ENCODE measurements at regions not wholly inside any gene's neighbourhood (a gene's known extent, or its start where the extent isn't known, plus 50 kb on each side); places are given as distances from the start of the nearest gene placed in this dataset.

GRCh38 chr10:43866712-43867111, 218.0 kb upstream of the ZNF32 start:
- DNase-seq (ENCODE audit: low read depth): no peak
- no peak overlapping the region for H3K4me3 ChIP-seq (ENCODE audit: low read length)
- TF ChIP-seq, protein P1, sequence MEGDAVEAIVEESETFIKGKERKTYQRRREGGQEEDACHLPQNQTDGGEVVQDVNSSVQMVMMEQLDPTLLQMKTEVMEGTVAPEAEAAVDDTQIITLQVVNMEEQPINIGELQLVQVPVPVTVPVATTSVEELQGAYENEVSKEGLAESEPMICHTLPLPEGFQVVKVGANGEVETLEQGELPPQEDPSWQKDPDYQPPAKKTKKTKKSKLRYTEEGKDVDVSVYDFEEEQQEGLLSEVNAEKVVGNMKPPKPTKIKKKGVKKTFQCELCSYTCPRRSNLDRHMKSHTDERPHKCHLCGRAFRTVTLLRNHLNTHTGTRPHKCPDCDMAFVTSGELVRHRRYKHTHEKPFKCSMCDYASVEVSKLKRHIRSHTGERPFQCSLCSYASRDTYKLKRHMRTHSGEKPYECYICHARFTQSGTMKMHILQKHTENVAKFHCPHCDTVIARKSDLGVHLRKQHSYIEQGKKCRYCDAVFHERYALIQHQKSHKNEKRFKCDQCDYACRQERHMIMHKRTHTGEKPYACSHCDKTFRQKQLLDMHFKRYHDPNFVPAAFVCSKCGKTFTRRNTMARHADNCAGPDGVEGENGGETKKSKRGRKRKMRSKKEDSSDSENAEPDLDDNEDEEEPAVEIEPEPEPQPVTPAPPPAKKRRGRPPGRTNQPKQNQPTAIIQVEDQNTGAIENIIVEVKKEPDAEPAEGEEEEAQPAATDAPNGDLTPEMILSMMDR (IDR thresholded peaks at IDR 0.05; ENCODE audit: insufficient read depth, low read depth, low read length, missing control alignments): no peak

- no peak overlapping the region for H3K4me3 ChIP-seq (ENCODE audit: low read length)
- no peak for DNase-seq (ENCODE audit: low read depth)
- TF ChIP-seq, protein P1 (IDR thresholded peaks at IDR 0.05; ENCODE audit: insufficient read depth, low read depth, low read length, missing control alignments): no peak
These were observed 216.8 kb upstream of the ZNF32 start for GRCh38 chr10:43865265-43866135.

GRCh38 chr10:43864656-43865055, 216.0 kb upstream of the ZNF32 start:
- no peak overlapping the region for H3K4me3 ChIP-seq (ENCODE audit: low read length)
- TF ChIP-seq, protein P1 (IDR thresholded peaks at IDR 0.05; ENCODE audit: insufficient read depth, low read depth, low read length, missing control alignments): no peak
- DNase-seq (ENCODE audit: low read depth): no peak

DNA sequence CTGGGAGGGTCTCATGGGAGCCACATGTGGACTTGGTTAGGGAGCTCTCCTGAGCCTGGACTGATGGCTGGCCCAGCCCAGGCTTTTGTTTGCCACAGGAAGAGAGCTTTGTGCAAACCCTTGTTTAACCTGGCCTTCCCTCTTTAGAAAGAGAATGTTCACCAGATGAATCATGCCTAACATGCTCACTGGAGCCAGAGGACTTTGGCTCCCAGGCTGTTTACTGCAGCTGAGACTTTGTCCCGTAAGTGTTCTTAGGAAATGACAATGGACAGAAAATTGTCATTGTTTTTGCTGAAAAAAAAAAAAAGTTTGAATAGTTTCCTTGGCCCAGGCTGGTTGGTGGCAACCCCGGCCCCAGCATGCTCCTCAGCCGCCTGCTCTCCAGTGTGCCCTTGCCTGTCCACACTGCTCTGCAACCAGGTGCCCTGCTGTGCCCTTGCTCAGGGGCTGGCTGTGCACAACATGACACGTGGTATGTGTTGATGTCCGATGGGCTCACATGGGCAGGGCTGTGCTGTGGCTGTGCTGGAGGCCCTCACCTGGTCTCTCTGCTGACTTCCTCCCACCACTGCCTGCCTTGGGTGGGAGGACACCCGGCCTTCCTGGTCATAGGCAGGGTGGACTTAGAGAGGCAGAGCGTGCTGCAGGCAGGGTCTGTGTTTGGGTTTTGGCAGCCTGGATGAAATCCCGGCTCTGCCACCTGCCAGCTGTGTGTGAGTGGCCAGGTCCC, 215.3 kb upstream of the ZNF32 start:
- TF ChIP-seq, protein P1 (IDR thresholded peaks at IDR 0.05; ENCODE audit: insufficient read depth, low read depth, low read length, missing control alignments): no peak
- no peak overlapping the region for H3K4me3 ChIP-seq (ENCODE audit: low read length)
- no peak for DNase-seq (ENCODE audit: low read depth)

GRCh38 chr10:43863270-43863669, 214.6 kb upstream of the ZNF32 start:
- H3K4me3 ChIP-seq (ENCODE audit: low read length): no peak overlapping the region
- DNase-seq (ENCODE audit: low read depth): no peak
- TF ChIP-seq, protein P1 (IDR thresholded peaks at IDR 0.05; ENCODE audit: insufficient read depth, low read depth, low read length, missing control alignments): no peak

GRCh38 chr10:43862756-43863155, 214.1 kb upstream of the ZNF32 start:
- DNase-seq (ENCODE audit: low read depth): no peak
- no peak overlapping the region for H3K4me3 ChIP-seq (ENCODE audit: low read length)
- TF ChIP-seq, protein P1 (IDR thresholded peaks at IDR 0.05; ENCODE audit: insufficient read depth, low read depth, low read length, missing control alignments): no peak

Measured in epithelial cell of esophagus (primary cell).